ENCODE measurements at regions not wholly inside any gene's neighbourhood (a gene's known extent, or its start where the extent isn't known, plus 50 kb on each side); places are given as distances from the start of the nearest gene placed in this dataset.

DNA sequence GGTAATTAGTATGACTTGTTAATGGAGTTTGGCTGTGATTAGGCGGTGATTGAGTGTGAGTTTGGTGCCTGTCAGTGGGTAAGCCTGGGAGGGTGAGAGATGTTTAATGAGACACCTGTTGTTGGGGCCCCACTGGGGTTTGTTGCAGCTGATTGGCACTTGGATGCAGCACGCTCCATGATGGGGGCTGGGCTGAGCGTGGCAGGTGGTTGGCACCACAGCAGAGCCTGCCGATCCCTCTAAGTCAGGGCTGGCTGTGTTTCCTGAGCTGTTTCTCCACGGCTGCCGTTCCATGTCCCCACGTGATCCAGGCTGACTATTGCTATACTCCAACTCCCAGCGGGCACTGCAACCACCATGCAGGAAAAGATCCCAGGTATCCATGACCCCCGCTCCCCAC lies 93.5 kb upstream of the ARRDC4 start:
- peak; percentile 62 for DNase-seq

DNA sequence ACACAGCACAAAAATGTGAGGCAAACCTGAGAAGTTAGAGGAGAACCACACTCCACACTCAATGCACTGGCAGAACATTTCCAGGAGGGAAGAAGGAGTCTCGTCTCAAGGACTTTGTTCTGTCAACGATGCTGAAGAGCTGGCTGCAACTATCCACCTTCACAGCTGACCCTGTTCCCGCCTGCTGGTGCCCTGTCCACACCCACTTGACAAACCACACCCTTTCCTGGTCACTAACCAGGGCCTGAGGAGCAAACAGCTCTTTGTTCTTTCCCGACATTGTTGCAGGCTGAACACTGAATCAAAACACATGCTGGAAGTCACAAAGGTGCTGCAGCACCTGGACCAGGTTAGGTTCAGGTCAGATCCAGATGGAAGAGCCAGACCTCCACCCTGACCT lies 92.6 kb upstream of the ARRDC4 start:
- no peak for DNase-seq

DNA sequence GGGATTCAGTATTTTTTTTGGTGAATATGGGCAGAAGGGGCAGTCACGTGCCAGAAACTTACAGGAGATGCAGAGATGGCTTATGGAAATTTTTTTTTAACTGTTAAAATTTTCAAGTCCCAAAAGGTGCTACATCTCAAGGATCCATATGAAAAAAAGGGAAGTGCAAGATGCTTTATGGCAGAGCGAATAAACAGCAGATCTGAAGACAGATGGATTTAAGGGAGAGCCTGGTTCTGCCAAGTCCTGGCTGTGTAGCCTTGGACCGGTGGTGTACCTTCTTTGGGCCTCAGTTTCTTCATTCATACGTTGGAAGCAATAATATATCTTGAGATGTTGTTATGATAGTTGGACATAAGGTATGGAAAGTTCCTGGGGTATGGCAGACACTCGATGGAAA lies 91.5 kb upstream of the ARRDC4 start:
- DNase-seq, result no peak

DNA sequence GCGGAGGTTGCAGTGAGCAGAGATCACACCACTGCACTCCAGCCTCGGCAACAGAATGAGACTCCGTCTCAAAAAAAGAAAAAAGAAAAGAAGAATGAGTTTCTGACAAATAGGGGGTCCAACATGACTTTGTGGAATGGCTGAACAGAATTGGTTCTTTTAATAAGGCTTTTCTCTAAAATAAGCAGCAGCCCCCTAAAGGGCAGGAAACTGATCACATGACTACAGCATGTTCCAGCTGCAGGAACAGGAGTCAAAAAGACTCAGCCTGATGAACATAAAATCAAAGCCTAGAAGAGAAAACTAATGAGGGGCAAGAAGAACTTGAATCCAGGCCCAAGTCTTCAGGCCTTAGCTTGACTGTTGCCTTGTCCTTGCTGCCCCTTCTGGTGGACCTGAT lies 89.7 kb upstream of the ARRDC4 start:
- no peak for DNase-seq

DNA sequence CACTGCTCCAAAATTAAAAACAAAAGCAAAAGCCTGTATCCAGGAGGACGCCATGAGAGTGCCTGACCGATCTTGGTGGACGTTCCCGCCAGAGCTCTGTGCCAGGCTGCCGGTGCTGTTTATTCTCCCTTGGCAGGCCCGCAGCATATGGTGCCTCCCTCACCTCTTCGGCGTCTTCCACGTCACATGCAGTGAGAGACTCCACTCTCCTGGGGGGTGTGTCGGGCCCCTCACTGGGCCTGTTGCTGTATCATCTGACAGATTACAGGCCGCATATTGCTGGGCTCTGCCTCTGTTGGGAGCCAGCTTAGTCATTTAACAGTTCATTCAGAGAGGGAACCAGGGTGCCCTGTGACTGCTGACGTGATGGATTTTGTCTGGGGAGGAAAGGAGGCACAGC lies 86.4 kb upstream of the ARRDC4 start:
- no peak for DNase-seq

DNA sequence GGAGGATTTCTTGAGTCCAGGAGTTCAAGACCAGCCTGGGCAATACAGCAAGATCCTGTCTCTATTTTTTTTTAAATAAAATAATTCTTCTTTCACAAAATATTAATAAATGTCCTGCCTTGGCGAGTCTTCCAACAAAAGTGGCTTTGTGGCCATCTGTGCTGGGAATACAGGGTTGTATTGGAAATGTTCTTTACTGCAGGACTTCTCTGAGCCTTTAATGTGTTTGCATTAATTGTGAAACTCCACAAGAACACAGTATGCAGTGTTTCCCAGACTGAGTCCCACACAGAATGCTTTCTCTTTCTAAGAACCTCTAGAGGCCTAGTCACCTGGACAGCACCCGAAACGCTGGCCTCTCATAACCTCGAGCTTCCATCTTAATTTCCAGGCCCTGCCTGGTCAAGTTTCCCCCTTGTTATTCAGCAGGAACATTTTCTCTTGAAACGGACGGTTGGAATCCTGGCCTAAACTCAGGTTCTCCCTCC lies 85.4 kb upstream of the ARRDC4 start:
- DNase-seq, result no peak

DNA sequence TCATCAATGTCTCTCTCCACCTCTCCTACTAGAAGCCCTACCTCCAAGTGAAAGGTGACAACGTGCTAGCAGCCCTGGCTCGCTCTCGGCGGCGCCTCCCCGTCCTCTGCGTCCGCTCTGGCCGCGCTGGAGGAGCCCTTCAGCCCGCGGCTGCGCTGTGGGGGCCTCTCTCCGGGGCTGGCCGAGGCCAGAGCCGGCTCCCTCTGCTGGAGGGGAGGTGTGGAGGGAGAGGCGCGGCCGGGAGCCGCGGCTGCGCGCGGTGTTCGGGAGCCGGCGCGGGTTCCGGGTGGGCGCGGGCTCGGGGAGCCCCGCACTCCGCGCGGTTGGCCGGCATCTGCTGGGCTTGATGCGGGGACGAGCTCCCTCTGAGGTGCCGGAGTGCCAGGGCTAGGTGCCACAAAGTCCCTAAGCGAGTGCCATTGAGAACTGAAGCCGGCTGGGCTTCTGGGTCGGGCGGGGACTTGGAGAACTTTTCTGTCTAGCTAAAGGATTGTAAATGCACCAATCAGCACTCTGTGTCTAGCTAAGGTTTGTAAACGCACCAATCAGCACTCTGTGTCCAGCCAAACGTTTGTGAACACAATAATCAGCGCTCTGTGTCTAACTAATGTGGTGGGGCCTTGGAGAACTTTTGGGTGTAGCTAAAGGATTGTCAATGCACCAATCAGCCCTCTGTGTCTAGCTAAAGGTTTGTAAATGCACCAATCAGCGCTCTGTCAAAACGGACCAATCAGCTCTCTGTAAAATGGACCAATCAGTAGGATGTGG lies 84.8 kb upstream of the ARRDC4 start:
- DNase-seq, result no peak

DNA sequence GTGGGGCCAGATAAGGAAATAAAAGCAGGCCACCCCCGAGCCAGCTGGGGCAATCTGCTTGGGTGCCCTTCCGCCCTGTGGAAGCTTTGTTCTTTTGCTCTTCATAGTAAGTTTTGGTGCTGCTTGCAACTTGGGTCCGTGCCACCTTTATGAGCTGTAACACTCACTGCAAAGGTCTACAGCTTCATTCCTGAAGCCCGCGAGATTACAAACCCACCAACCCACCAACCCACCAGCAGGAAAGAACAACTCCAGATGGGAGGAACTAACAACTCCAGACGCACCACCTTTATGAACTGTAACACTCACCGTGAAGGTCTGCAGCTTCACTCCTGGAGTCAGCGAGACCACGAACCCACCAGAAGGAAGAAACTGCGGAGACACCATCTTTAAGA lies 84.2 kb upstream of the ARRDC4 start:
- no peak for DNase-seq

DNA sequence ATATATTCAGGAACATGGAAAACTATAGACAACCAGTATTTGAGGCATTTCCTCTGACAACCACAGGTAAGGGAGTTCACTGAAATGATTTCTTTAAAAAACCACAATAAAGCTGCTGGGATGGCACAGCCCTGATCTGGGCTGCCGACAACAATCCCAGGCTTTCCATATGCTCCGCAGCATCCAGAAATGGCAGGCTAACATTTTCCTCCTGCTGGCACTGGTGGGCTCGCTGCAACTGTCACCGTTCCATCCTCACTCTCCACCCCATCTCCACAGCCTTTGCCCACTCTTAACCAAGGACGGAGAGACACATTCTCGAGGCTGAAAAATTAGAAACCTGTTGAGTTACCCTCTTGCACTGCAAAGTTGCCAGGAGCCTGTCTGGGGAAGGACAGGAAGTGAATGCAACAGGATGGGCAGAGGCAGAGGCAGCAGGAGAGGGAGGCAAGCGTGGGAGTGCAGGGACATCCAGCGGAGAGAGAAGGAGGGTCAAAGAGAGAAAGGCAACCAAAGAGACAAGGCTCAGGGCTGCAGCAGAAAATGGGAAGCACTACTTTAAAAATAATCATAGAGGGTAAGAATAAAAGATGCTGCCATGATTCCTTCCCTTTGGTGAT lies 79.0 kb upstream of the ARRDC4 start:
- DNase-seq, result no peak

DNA sequence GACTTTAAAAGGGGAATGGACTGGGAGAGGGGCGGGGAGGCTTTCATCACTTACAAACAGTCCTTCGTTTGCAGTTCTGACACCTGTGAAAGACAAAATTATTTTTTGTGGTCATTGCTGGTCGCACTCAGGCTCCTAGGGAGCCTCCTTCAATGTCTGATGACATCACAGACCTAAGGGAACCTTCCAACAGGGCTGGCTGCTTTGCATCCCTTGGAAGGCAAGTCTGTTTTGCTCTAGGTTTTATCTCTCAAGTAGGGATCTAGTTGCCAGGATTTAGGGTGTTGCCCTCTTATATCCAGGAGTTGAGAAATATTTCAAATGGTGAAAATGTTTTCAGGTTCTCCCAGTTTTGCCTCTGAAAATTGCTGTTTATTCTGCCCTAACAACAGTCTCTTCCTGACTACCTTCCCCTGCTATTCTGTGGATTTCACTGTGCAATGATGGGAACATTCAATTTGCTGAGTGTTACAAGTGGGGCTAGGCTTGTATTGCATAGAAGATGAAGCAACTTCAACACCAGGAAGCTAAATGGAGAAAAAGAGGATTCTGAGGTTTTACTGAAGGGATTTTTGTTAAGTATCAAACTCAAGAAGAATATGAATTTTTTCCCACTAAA lies 75.9 kb upstream of the ARRDC4 start:
- DNase-seq, result no peak

DNA sequence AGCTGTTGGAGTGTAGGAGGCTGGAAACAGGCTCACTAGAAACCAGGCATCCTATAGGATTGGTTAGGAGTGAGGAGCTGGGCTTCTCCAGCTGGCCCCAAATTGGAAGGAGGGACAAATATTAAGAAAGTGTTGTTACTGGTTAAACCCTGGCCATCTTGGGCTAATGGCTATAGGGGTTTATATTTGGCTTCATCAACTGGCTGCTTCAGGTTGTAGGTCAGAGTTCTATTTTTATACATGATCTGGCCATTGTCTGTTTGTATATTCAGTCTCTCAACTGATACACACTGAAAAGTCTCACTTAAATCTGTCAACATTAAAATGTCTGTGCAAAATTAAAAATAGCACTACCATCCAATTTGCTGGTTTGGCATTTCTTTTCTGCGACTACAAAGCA lies 70.2 kb upstream of the ARRDC4 start:
- DNase-seq, result no peak

DNA sequence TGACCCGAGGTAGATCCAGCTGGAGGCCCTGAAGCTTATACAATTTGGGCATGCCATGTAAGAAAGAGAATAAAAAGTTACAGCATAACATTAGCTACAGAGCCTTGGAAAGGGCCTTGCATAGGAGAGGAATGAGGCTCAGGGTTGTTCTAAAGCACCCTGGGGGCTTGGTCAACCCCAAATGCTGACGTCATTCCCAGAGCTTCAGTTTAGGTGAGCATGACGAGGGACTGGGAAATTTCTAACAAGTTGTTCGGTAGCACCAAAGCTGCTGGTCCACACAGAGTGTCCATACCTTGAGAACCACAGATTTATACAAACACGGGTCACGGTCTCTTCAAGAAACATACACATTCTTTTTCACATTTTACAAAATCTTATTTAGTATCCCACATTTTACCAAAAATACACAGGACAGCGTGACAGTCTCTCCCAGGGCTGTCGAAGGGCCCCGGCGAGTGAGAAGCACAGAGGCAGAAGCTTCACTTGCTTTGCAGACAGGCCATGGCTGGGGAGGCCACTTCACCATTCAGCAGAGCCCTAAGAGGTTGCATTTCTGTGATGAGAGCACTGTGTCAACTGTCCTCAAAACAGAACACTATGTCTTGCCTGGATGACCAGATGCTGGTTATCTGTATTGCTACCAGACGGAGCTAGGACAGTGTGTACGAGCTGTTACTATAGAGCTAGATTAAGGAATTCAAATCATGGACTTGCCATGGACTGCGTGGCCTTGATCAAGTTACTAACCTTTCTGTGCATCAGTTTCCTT lies 68.2 kb upstream of the ARRDC4 start:
- no peak for DNase-seq

DNA sequence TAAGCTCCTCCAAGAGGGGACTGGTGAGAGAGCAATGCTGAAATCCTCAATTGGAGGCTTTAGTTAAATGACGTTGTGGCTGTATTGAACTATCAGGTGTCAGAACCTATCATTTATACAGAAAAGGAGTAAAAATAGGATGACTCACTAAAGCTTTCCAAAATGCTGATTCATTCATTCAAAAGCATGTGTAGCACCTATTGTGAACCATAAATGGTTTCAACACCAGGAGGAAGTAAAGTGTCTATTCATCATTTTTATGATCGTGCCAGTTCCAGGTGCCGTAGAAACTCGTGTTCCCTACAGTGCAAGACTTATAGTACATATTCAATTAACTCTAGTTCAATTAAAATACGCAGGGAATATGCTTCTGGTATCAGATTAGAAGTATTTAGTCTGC lies 66.5 kb upstream of the ARRDC4 start:
- no peak for DNase-seq

DNA sequence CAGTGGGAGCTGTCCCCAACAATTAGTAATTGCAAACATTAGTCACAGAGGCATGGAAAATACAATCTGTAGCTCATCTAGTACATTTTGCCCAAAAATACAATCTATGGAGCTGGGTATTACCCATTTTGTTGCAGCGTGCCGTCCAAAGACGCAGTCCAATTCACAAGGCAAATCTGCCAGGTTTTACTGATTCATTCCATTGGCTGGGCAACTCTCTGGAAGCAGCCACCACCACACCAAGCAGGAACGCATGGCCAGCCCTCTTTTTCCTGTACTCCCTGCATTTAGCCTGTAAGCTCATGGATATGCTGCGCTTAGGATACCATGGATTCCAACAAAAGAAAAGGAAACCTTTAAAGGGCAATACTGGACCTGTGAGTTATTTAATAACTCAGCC lies 60.5 kb upstream of the ARRDC4 start:
- DNase-seq, result no peak

DNA sequence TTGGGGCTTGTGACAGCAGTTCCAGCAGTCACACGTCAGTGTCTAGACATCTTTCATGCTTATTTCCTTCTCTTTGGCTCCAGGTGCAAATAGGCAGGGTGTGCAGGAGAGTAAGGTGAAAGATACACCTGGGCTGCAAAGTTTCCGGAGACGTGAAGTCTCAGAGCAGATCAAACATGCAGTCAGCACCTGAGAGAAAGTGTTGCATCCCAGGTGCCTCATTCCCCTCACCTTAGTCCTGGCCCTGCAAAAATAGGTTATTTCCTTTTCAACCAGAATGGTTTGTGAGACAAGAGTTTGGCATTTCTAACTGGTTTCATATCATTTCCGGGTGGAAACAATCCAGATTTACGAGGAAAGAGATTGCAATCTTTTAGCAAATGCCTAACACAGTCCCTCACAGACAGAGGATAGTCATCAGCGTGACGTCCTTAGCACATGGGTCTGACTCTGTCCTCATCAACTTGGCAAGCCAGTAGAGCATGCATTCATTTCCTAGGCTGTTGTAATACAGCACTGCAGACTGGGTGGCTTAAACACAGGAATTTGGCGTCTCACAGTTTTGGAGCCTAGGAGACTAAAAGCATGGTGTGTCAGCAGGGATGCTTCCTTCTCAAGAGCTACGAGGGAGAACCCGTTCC lies 58.2 kb upstream of the ARRDC4 start:
- no peak for DNase-seq

DNA sequence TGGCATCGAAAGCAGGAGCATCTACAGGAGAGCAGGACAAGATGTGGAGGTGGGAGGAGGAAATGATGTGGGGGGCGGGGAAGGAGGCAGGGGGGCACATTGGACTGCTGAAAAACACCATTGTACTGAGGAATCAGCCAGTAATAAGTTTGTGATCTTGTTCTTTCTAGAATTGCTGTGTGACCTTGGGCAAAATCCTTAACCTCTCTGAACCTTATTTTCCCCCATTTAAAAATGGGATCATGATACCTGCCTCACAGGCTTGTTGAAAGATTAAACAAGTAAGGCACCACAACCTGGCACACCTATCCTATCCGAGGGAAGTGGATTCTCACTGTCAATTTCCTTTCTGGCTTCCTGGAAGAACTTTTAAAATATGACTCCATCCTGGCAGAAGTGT lies 56.9 kb upstream of the ARRDC4 start:
- no peak for DNase-seq

DNA sequence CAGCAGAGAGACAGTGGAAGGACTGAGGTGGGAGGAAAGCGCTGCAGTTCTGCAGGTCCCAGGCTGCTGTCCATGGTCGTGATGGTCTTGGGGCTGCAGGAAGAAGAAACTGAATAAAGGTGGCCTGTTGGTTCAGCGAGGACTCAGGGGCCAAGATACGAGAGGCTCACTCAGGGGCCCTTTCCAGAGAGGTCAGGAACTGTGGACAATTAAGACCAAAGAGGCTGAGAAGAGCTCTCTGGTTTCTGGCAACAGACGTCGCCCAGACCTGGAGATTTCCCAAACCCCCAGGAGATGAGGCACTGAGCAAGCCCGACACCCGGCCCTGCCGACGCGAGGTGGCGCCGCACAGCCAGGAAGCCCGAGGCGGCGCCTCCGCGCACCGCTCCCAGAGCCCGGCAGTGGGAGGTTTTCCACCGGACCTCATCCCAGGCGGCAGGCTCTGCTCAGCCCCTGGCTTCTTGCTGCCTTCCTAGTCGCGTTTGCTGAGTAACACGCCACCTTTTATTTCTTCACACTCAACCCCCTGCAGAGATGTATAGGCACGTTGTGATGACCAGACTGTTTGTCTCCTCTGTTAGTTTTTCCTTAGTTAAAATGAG lies 56.4 kb upstream of the ARRDC4 start:
- DNase-seq, result peak; percentile 81

DNA sequence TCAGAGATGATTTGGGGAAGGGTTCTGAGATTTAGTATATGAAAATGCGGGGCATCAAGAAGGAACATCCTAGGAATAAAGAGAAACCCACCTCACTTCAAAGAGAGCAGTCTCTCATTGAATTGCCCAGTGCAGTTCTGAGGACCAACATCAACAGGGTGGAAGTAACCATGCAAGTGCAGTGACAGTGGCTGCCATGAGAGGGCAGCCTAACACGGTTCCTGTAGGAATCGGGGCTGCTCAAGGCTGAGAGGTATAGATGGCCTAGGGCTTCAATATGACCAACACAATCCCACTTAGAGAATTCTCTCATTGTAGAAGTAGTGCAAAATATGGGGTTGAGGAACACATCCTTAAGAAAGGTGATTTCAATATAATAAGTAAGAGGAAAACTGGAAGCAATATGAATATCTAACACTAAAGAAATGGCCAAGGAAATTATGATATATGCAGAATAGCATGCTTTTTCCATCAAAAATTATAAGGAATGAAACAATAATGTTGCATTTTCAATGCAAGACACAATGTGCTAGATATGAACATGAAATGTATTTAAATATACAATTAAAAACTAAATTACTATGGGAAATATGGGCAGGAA lies 51.1 kb upstream of the ARRDC4 start:
- DNase-seq, result peak; percentile 66
